ENCODE measurements at regions not wholly inside any gene's neighbourhood (a gene's known extent, or its start where the extent isn't known, plus 50 kb on each side); places are given as distances from the start of the nearest gene placed in this dataset.

DNA sequence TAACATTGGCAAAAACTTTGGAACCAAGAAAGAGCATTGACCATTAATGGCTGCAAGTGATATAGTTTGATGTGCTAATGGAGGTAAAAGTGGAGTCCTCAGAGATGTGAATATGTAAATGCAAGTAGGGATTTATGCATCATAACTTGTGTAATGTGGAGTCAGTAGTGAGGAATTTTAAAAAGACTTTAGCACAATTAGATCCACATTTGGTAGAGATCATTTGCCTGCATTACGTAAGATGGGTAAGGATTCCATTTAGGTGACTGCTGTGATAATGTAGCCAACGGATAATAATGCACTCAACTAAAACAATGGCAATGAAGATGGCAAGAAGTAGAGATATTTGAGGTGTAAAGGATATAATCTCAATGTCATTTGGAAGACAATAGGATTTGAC, 1128.4 kb downstream of the ADGRL3 start:
- TF ChIP-seq, protein P1, sequence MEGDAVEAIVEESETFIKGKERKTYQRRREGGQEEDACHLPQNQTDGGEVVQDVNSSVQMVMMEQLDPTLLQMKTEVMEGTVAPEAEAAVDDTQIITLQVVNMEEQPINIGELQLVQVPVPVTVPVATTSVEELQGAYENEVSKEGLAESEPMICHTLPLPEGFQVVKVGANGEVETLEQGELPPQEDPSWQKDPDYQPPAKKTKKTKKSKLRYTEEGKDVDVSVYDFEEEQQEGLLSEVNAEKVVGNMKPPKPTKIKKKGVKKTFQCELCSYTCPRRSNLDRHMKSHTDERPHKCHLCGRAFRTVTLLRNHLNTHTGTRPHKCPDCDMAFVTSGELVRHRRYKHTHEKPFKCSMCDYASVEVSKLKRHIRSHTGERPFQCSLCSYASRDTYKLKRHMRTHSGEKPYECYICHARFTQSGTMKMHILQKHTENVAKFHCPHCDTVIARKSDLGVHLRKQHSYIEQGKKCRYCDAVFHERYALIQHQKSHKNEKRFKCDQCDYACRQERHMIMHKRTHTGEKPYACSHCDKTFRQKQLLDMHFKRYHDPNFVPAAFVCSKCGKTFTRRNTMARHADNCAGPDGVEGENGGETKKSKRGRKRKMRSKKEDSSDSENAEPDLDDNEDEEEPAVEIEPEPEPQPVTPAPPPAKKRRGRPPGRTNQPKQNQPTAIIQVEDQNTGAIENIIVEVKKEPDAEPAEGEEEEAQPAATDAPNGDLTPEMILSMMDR (IDR thresholded peaks at IDR 0.05; ENCODE audit: poor library complexity) = no peak
- TF ChIP-seq EZH2 (IDR thresholded peaks at IDR 0.05; ENCODE audit: borderline replicate concordance) (no peak), EZH2phosphoT487 (IDR thresholded peaks at IDR 0.05; ENCODE audit: low read depth, severe bottlenecking, unreplicated experiment) (no peak)
